GM11168 (cell line): ENCODE measurements at regions not wholly inside any gene's neighbourhood (a gene's known extent, or its start where the extent isn't known, plus 50 kb on each side); places are given as distances from the start of the nearest gene placed in this dataset.

Experiments used
- in situ Hi-C: fragments of 300-500 bp; cut with MboI; formaldehyde crosslinking; loops from one replicate; pipeline ENCODE4 v1.12.0; 2022; ENCODE audit warnings: low sequenced_read_pairs; ENCODE audit not compliant: unreplicated experiment

DNA sequence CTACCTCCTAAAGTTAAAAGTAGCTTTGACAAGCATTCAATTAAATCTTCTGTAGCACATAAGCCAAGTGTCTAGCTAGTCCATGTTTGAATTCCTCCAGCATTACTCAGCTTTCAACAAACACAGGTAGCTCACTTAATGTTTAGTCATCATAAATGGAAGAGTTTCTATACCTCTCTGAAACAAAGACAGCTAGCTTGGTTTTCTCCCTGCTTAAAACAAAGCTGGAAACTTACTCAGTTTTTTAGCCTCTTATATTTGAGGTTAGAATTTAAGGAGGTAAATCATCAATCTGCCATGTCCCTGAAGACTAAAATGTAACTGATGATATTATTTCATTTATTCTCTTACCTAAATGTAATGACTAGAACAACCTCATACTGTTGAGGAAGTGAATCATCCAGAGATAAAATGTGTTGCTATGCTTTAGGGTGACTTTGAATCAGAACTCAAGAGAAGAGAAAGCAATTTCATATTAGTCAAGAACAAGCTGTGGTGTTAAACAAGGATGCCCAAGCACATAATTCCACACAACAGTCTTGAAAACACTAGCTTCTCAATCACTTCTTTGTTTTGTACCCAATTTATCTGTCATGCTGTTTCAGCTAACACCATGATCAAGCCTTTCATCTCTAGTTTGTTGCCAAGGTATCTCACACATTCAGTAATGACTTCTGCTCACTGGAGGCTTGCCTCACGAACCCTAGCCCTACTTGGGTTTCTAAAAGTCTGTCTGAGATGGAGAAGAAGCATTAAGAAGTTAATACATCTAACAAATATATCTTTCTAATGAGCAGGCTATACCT, 251.9 kb downstream of the EPM2A start:
- in situ Hi-C loops, result no loop called here

DNA sequence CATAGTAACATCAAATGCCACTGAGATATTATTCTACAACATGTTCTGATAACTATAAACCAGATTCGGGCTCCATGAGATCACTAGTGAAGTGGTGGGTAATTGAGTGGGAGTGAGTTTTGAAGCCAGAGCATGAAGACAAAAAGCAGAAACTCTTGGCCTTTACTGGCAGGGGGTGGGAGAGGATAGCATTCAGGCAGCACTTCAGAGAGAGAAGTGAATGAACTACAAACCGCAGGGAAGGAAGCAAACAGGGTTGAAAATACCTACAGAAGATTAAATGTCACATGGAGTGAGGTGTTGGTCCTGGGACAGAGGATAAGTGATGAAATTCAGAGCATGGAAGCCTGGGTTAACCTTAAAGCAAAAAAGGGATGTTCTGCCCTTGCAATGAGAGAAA, 250.0 kb downstream of the EPM2A start:
- in situ Hi-C loops, result no loop called here

- in situ Hi-C loops, result no loop called here
These were observed 249.0 kb downstream of the EPM2A start for GRCh38 chr6:145486306-145486705.

GRCh38 chr6:145489583-145489982, 245.7 kb downstream of the EPM2A start:
- in situ Hi-C loops, result no loop called here

GRCh38 chr6:145490068-145490467, 245.3 kb downstream of the EPM2A start:
- in situ Hi-C loops, result no loop called here

DNA sequence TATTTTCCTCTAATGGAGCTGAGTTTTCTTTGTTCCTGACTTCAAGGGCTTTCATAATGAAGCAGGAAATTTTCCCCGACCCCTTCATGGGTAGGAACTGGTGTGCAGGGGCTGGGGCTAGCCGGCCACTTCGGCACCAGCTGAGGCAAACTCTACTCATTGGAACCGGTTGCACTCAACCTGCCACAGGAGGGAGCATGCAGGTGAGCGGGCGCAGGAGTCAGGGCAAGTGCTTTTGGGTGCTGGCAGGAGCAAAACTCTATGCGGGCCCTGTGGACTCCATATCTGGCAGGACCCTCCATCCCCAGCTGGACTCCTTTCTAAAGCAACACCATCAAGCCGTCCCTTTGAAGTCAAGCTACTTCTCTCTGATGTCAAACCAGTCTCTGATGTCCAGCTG, 244.2 kb downstream of the EPM2A start:
- in situ Hi-C loops, result no loop called here

GRCh38 chr6:145497006-145497405, 238.3 kb downstream of the EPM2A start:
- in situ Hi-C loops, result no loop called here

DNA sequence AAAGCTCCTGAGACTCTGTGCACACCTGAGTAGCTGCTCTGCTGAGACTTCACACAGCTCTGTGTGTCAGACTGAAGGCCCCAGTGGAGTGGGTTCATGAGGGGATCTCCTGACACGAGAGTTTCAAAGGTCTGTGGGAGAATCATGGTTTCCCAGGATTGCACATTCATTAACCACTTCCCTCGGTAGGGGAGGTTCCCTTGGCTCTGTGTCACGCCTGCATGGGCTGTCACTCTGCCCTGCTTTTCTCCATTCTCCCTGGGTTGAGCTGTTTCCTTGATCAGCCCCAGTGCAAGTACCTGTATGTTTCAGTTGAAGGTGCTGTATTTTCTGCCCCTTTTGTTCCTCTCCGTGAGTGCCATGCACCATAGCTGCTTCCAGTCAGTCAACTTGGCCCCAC, 236.9 kb downstream of the EPM2A start:
- in situ Hi-C loops, result no loop called here

DNA sequence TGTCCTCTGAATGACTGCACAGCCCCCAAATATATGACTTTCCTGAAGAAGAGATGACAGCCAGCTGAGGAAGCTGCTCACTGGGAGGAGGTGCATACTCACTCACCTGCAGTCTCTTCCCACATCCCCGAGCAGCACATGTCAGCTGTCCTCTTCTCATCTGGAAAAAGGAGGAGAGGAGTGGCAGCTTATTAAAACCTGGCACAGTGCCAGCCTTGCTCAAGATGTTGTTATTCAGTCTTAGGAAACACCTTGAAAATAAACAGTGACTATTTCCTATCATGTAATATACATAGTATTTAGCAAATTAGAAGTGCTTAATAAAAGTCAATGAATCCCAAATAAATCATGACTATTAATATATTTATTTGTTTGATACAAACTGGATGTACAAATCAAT, 232.9 kb downstream of the EPM2A start:
- in situ Hi-C loops, result no loop called here

GRCh38 chr6:145506136-145506535, 229.2 kb downstream of the EPM2A start:
- in situ Hi-C loops, result no loop called here

GRCh38 chr6:145506565-145506964, 228.8 kb downstream of the EPM2A start:
- in situ Hi-C loops, result no loop called here

GRCh38 chr6:145507239-145507638, 228.1 kb downstream of the EPM2A start:
- in situ Hi-C loops, result no loop called here

DNA sequence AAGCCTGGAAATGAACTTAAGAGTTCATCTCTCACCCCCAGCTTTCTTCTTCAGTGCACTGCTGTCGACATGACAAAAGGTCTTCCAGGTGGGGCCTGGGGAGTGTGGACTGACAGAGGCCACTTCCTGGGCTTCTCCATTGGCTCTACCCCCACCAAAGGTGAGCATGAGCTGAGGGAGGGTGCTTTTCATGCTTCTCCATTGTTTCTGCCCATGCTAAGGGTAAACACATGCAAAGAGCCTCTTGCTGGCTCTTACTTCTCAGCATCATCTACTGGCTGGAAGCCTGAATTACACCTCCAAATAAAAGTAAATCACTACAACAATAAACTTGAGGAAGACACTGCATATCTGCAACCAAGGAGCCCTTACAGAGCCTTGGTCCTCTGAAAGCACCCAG, 227.2 kb downstream of the EPM2A start:
- in situ Hi-C loops, result no loop called here

- in situ Hi-C loops, result no loop called here
These were observed 217.8 kb downstream of the EPM2A start for GRCh38 chr6:145517492-145517891.

GRCh38 chr6:145525038-145525437, 210.3 kb downstream of the EPM2A start:
- in situ Hi-C loops, result no loop called here

DNA sequence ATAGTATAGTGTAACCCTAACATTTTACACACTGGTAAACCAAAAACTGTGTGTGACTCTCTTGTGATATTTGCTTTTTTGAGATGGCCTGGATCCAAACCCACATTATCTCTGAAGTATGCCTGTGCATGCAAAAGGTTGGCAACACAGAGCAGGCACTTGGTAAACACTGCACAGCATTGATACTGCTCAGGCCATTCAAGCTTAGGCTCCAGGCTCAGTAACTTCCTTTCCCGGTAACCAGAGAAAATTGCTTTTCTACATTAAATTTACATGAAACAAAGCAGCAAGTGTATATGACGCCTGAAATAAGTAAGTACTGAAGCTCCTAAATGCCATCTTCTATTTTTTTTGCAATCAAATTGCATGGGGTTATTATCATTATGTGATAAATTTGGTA, 205.7 kb downstream of the EPM2A start:
- in situ Hi-C loops, result no loop called here

DNA sequence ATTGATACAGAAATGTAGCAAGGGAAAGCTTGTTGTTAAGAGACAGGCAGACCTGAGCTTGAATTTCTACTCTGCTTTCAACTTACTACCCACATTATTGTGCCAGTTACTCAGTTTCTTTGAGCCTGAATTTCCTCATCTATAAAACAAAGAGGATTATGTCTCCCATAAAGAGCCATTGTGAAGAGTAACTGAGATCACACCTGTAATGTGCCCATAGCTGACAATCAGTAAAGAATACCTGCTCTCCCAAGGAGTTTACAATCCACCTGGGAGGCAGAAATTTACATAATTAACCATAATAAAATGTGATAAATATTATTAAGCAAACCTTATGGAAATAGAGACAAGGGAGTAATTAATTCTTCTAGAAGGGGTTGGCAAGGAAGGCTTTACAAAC, 204.9 kb downstream of the EPM2A start:
- in situ Hi-C loops, result no loop called here

DNA sequence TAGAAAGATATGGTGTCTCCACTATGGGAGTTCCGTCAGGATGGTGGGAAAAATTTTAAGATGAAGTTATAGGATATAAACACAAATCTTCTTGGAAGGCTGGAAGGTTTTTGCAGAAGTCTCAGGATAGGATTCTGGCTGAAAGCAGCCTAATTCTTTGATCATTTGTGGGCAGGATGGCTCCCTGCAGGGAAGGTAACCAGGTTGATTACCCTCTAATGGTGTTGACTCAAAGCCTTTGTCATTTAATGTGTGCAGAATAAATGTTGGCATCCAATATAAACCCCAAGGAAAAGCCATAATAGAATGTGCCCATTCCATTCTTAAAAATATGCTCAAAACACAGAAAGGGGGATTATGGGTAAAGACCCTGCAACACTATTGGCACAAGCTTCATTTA, 204.3 kb downstream of the EPM2A start:
- in situ Hi-C loops, result no loop called here

DNA sequence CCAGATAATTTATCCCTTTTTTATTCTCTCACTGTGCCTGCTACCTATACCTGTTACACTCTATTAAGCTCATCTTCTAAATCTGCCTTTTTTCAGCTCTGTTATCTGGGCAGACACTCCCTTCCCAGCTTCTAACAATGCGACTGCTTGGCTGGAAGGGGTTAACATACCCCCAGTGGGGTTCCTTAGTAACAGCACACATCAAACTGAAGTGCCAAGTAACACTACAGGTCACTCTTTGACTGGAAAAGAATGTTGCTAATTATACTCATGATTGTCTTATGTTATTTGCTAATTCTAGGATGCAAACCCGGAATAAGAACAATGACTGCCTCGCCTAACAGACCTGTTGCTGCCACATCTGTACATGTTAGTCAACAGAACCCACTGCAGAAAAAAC, 203.5 kb downstream of the EPM2A start:
- in situ Hi-C loops, result no loop called here

DNA sequence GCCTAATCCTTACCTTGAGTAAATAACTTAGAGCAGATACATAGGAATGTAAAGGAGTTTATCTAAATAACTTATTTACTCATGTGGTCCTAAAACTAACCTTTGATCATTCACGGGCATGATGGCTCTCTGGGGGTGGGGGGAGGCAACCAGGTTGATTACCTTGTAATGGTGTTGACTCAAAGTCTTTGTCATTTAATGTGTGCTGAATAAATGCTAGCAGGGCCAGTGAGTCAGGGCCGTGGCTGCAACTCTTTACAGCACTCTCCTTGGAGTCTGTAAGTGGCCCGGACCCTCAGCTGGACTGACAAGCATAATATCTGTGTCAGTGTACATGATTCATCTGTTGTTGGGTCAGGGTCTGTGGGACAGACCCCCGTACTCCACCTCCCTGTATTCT, 203.0 kb downstream of the EPM2A start:
- in situ Hi-C loops, result no loop called here

DNA sequence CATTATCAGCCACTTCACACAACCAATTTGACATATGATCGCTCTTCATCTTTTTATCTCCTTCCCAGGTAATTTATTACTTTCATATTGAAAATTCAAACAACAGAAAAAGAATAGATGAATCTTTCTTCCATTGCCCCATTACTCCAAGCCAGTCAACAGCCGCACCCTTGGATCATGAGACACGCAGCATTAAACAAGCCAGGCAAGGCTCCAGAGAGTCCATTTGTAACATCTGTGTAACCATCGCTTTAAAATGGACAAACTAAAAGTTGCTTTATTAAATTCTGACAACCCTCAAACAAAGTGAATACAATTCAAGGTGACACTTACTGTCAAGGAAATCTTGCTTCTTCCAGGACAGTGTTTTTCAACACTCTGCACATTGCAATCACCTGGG, 200.3 kb downstream of the EPM2A start:
- in situ Hi-C loops, result no loop called here

DNA sequence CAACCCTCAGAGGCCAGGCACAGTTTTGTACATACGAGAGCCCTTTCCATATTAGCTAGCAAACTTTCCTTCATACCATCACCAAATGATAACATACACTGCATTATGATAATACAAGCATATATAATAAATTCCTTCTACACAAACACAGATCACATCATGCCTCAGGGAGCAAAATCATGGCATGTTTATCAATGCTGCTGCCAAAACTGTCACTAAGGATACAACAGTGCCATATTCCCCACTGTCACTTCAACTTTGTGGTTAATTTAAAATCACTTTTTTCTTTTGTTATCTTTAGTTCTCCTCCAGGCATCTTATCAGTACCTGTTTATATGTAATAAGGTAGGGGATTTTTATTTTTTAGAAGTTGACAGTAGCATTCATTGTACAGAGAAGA, 196.3 kb downstream of the EPM2A start:
- in situ Hi-C loops, result no loop called here

GRCh38 chr6:145539831-145540230, 195.5 kb downstream of the EPM2A start:
- in situ Hi-C loops, result no loop called here
